MM.1S (cell line): ENCODE measurements at regions not wholly inside any gene's neighbourhood (a gene's known extent, or its start where the extent isn't known, plus 50 kb on each side); places are given as distances from the start of the nearest gene placed in this dataset.

Source experiments
- DNase-seq: peaks from one replicate; pipeline ENCODE4 v3.0.0-alpha.2; 2015
- H2AFZ ChIP-seq: fragments of 300-600 bp; sonication (generic); 2 replicates; pipeline ENCODE4 v1.6.0; 2016; ENCODE audit warnings: antibody characterized with exemption, low read length
- H3F3A ChIP-seq: fragments of 300-600 bp; sonication (generic); 2 replicates; pipeline ENCODE4 v1.6.1; 2016; ENCODE audit warnings: mild to moderate bottlenecking, antibody characterized with exemption, low read length, moderate library complexity, mixed read lengths; ENCODE audit not compliant: insufficient read depth
- H3K27ac ChIP-seq: fragments of 300-600 bp; sonication (generic); 2 replicates; pipeline ENCODE4 v1.5.1; 2016; ENCODE audit warnings: mild to moderate bottlenecking, low read length
- H3K27me3 ChIP-seq: fragments of 300-600 bp; sonication (generic); replicated peaks from 2 replicates; pipeline ENCODE4 v1.6.0; 2016; ENCODE audit warnings: low read length; ENCODE audit not compliant: insufficient read depth
- H3K36me3 ChIP-seq: fragments of 300-600 bp; sonication (generic); replicated peaks from 2 replicates; pipeline ENCODE4 v1.6.1; 2016; ENCODE audit warnings: mild to moderate bottlenecking, low read length, mixed read lengths; ENCODE audit not compliant: insufficient read depth
- H3K4me1 ChIP-seq: fragments of 300-600 bp; sonication (generic); 2 replicates; pipeline ENCODE4 v1.6.1; 2016; ENCODE audit warnings: low read length, mixed read lengths
- H3K4me2 ChIP-seq: fragments of 300-600 bp; sonication (generic); 2 replicates; pipeline ENCODE4 v1.6.0; 2016; ENCODE audit warnings: low read depth, low read length
- H3K4me3 ChIP-seq: fragments of 300-600 bp; sonication (generic); 2 replicates; pipeline ENCODE4 v1.5.1; 2016; ENCODE audit warnings: low read length, mixed read lengths
- H3K79me2 ChIP-seq: fragments of 300-600 bp; sonication (generic); 2 replicates; pipeline ENCODE4 v1.6.1; 2016; ENCODE audit warnings: mixed run types, low read length, mixed read lengths
- H3K9ac ChIP-seq: fragments of 300-600 bp; sonication (generic); 2 replicates; pipeline ENCODE4 v1.6.1; 2016; ENCODE audit warnings: low read length, mixed read lengths
- H3K9me2 ChIP-seq: fragments of 300-600 bp; sonication (generic); replicated peaks from 2 replicates; pipeline ENCODE4 v1.6.1; 2016; ENCODE audit warnings: mild to moderate bottlenecking, low read length, mixed read lengths; ENCODE audit not compliant: insufficient read depth
- H3K9me3 ChIP-seq: fragments of 300-600 bp; sonication (generic); replicated peaks from 2 replicates; pipeline ENCODE4 v1.6.1; 2016; ENCODE audit warnings: mild to moderate bottlenecking, low read length, mixed read lengths; ENCODE audit not compliant: insufficient read depth
- H4K20me1 ChIP-seq: fragments of 300-600 bp; sonication (generic); 2 replicates; pipeline ENCODE4 v1.6.1; 2016; ENCODE audit warnings: mild to moderate bottlenecking, low read length, moderate library complexity, mixed read lengths; ENCODE audit not compliant: insufficient read depth
- EZH2 ChIP-seq: fragments of 300-600 bp; sonication (generic); optimal IDR thresholded peaks from 2 replicates; pipeline ENCODE3; 2017; ENCODE audit warnings: low read depth, mild to moderate bottlenecking, antibody characterized with exemption, low read length, mixed read lengths
- EZH2phosphoT487 ChIP-seq: fragments of 300-600 bp; sonication (generic); IDR thresholded peaks from 2 replicates; pipeline ENCODE4 v1.6.1; 2018; ENCODE audit warnings: antibody characterized with exemption, low read length
- TF ChIP-seq, protein P1 (sequence below): fragments of 300-600 bp; sonication (generic); IDR thresholded peaks from 2 replicates; pipeline ENCODE4 v1.5.1; 2016; ENCODE audit warnings: antibody characterized with exemption, low read length, mixed read lengths

DNA sequence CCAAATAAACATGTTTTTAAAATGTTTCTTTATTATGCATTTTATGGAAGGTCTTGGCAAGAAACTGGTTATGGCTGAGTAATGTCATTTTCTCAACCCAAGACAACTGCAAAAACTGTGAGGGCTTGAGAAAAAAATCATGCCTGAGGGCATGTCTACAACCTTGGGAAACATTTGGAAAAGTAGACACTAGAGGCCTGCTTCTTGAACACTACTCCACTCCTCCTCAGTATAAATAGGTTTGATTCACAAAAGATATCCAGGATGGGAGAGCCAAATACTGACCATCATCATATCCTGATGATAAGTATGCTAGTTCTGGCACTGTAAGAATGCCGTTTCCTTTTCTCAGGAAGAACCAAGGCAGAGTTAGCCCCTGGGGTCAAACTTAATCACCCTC is 71.1 kb downstream of the OSR1 start:
- Histone ChIP-seq H3F3A (no peaks in the 10 kb centered on the region), H3K79me2 (no peaks in the 10 kb centered on the region), H3K9me2 (no peaks in the 10 kb centered on the region), H3K27me3 (no peaks in the 10 kb centered on the region), H3K27ac (no peak overlapping the region), H3K4me2 (no peak overlapping the region), H3K36me3 (no peaks in the 10 kb centered on the region), H4K20me1 (no peaks in the 10 kb centered on the region), H3K4me3 (no peak overlapping the region), H3K4me1 (no peaks in the 10 kb centered on the region), H2AFZ (no peak overlapping the region), H3K9ac (no peak overlapping the region), H3K9me3 (no peaks in the 10 kb centered on the region)
- no peak for DNase-seq
- no peak for TF ChIP-seq EZH2
- TF ChIP-seq, protein P1, sequence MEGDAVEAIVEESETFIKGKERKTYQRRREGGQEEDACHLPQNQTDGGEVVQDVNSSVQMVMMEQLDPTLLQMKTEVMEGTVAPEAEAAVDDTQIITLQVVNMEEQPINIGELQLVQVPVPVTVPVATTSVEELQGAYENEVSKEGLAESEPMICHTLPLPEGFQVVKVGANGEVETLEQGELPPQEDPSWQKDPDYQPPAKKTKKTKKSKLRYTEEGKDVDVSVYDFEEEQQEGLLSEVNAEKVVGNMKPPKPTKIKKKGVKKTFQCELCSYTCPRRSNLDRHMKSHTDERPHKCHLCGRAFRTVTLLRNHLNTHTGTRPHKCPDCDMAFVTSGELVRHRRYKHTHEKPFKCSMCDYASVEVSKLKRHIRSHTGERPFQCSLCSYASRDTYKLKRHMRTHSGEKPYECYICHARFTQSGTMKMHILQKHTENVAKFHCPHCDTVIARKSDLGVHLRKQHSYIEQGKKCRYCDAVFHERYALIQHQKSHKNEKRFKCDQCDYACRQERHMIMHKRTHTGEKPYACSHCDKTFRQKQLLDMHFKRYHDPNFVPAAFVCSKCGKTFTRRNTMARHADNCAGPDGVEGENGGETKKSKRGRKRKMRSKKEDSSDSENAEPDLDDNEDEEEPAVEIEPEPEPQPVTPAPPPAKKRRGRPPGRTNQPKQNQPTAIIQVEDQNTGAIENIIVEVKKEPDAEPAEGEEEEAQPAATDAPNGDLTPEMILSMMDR = no peak
- no peak for TF ChIP-seq EZH2phosphoT487

DNA sequence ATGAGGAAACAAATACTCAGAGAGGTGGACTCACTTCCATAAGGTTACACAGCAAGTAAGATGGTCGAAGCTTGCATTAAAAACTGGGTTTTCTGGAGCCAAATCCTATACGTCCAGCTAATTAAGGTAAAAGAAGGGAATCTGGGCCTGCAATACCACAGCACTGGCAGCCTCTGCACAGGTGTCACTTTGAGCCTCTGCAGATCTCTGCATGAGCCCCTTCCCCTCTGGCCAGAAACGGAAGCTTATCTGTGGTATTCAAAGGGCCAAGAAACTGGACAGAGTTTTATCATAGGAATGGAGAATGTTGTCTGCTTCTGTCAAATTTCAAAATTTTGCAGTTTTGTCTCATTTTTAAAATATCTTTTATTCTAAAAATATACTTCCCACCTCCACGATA is 76.1 kb downstream of the OSR1 start:
- Histone ChIP-seq H3K9me3 (no peaks in the 10 kb centered on the region), H3K27me3 (no peaks in the 10 kb centered on the region), H3K36me3 (no peaks in the 10 kb centered on the region), H2AFZ (no peak overlapping the region), H3K4me1 (no peaks in the 10 kb centered on the region), H4K20me1 (no peaks in the 10 kb centered on the region), H3K27ac (no peak overlapping the region), H3F3A (no peaks in the 10 kb centered on the region), H3K9me2 (no peaks in the 10 kb centered on the region), H3K4me2 (no peak overlapping the region), H3K4me3 (no peak overlapping the region), H3K9ac (no peak overlapping the region), H3K79me2 (no peaks in the 10 kb centered on the region)
- TF ChIP-seq EZH2 (no peak), EZH2phosphoT487 (no peak)
- TF ChIP-seq, protein P1 = no peak
- no peak for DNase-seq

DNA sequence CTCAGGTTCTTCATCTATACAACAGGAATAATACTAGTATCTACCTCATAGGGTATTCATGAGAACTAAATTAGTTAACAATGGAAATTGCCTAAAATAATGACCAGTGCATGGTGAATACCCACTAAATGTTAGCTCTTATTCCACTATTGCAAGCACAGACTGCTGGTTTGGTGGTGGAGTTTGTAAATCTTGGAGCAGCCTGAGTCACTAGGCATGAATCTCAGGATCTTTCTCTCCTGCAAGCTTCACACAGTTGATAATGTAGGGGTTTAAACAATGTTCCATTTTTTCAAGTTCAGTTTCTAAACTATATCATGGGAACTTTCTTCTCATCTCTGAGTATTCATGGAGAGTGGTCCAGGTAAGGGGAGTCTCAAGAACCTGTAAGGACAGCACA is 84.0 kb downstream of the OSR1 start:
- no peaks in the 10 kb centered on the region for H3K79me2 ChIP-seq
- H3K4me2 ChIP-seq = no peak overlapping the region
- H3K4me3 ChIP-seq = no peak overlapping the region
- H3F3A ChIP-seq = no peaks in the 10 kb centered on the region
- no peaks in the 10 kb centered on the region for H3K36me3 ChIP-seq
- no peaks in the 10 kb centered on the region for H3K9me3 ChIP-seq
- no peaks in the 10 kb centered on the region for H4K20me1 ChIP-seq
- H3K27ac ChIP-seq = no peak overlapping the region
- H3K9ac ChIP-seq = no peak overlapping the region
- no peak for DNase-seq
- H3K27me3 ChIP-seq = no peaks in the 10 kb centered on the region
- H2AFZ ChIP-seq = no peak overlapping the region
- H3K9me2 ChIP-seq = no peaks in the 10 kb centered on the region
- no peaks in the 10 kb centered on the region for H3K4me1 ChIP-seq
- TF ChIP-seq EZH2 (no peak), EZH2phosphoT487 (no peak)
- TF ChIP-seq, protein P1 = no peak
